SU-DHL-6 (cell line): ENCODE measurements at regions not wholly inside any gene's neighbourhood (a gene's known extent, or its start where the extent isn't known, plus 50 kb on each side); places are given as distances from the start of the nearest gene placed in this dataset.

Experiments used
- EZH2phosphoT487 ChIP-seq: fragments of 200-600 bp; sonication (generic), shearing (Covaris generic); conservative IDR thresholded peaks from 2 replicates; pipeline ENCODE4 v1.6.1; 2018; ENCODE audit warnings: mild to moderate bottlenecking, antibody characterized with exemption, low read length, moderate library complexity, mixed read lengths
- TF ChIP-seq, protein P1 (sequence below): fragments of 200-600 bp; sonication (generic); IDR thresholded peaks from one replicate; pipeline ENCODE4 v1.5.1; 2017; ENCODE audit warnings: antibody characterized with exemption, mild to moderate bottlenecking, low read length, moderate library complexity; ENCODE audit not compliant: insufficient read depth, poor library complexity, severe bottlenecking

- TF ChIP-seq, protein P1, sequence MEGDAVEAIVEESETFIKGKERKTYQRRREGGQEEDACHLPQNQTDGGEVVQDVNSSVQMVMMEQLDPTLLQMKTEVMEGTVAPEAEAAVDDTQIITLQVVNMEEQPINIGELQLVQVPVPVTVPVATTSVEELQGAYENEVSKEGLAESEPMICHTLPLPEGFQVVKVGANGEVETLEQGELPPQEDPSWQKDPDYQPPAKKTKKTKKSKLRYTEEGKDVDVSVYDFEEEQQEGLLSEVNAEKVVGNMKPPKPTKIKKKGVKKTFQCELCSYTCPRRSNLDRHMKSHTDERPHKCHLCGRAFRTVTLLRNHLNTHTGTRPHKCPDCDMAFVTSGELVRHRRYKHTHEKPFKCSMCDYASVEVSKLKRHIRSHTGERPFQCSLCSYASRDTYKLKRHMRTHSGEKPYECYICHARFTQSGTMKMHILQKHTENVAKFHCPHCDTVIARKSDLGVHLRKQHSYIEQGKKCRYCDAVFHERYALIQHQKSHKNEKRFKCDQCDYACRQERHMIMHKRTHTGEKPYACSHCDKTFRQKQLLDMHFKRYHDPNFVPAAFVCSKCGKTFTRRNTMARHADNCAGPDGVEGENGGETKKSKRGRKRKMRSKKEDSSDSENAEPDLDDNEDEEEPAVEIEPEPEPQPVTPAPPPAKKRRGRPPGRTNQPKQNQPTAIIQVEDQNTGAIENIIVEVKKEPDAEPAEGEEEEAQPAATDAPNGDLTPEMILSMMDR: no peak
- no peak for TF ChIP-seq EZH2phosphoT487
Observed at GRCh38 chr3:106814231-106814630, 563.0 kb upstream of the CCDC54 start.
